ENCODE measurements at regions not wholly inside any gene's neighbourhood (a gene's known extent, or its start where the extent isn't known, plus 50 kb on each side); places are given as distances from the start of the nearest gene placed in this dataset.

- Histone ChIP-seq H3K9me3 (no peaks in the 10 kb centered on the region), H3K27ac (no peak overlapping the region), H3K9ac (ENCODE audit: low read depth in 2 of 2, low read length in 2 of 2) (no peak overlapping the region), H3K27me3 (no peaks in the 10 kb centered on the region), H3K4me3 (no peak overlapping the region), H3K36me3 (no peaks in the 10 kb centered on the region), H3K4me1 (no peaks in the 10 kb centered on the region)
- TF ChIP-seq, protein P1, sequence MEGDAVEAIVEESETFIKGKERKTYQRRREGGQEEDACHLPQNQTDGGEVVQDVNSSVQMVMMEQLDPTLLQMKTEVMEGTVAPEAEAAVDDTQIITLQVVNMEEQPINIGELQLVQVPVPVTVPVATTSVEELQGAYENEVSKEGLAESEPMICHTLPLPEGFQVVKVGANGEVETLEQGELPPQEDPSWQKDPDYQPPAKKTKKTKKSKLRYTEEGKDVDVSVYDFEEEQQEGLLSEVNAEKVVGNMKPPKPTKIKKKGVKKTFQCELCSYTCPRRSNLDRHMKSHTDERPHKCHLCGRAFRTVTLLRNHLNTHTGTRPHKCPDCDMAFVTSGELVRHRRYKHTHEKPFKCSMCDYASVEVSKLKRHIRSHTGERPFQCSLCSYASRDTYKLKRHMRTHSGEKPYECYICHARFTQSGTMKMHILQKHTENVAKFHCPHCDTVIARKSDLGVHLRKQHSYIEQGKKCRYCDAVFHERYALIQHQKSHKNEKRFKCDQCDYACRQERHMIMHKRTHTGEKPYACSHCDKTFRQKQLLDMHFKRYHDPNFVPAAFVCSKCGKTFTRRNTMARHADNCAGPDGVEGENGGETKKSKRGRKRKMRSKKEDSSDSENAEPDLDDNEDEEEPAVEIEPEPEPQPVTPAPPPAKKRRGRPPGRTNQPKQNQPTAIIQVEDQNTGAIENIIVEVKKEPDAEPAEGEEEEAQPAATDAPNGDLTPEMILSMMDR (IDR thresholded peaks at IDR 0.05) = no peak
- DNase-seq = no peak
- intact Hi-C loops (cut with DNase I) = no loop called here
Observed at GRCh38 chr2:2960441-2961133, 417.0 kb downstream of the EIPR1 start.

DNA sequence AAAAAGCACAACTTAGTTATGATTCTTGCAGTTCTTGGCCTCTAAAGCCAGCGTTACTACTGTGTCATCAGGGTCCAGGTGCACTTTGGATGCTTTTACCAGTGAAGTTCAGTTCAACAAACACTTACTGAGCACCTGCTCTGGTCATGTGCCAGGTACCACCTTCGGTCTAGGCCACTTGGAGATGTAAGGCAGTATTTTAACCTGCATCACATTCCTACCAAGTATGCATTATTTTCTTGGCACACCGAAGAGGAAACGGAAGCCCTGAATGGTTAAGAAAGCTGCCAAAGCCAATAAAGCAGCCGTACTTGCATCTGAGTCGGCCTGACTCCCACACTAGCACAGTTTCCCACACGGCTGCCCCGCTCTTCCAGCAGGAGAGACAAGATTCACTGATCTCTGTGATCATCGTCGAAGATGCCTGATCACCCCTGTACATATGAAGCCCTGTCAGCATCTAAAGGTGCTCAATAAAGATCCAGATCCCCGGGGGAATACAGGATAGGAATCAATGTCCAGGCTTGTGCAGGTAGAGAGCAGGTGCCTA lies 427.1 kb downstream of the EIPR1 start:
- DNase-seq = no peak
- H3K4me3 ChIP-seq = no peak overlapping the region
- H3K36me3 ChIP-seq = no peaks in the 10 kb centered on the region
- no peaks in the 10 kb centered on the region for H3K27me3 ChIP-seq
- intact Hi-C loops (cut with DNase I) = no loop called here
- H3K4me1 ChIP-seq = no peaks in the 10 kb centered on the region
- TF ChIP-seq, protein P1 (IDR thresholded peaks at IDR 0.05) = no peak
- no peak overlapping the region for H3K27ac ChIP-seq
- H3K9ac ChIP-seq (ENCODE audit: low read depth in 2 of 2, low read length in 2 of 2) = no peak overlapping the region
- H3K9me3 ChIP-seq = no peaks in the 10 kb centered on the region

DNA sequence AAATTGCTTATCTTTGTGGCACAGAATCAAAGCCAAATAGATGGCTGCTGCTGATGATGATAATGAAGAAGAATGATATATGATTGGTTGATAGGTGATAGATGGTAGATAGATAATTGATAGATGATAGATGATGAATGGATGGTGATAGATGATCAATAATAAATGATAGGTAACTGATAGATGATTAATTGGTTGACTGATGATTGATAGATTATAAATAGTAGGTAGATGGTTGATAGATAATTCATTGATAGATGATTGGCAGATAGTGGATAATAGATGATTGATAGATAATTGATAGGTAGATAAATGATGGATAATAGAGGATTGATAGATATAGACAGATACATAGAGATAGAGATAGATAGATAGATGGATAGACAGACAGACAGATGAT lies 430.2 kb downstream of the EIPR1 start:
- TF ChIP-seq, protein P1 (IDR thresholded peaks at IDR 0.05) = no peak
- intact Hi-C loops (cut with DNase I) = no loop called here
- Histone ChIP-seq H3K9me3 (no peaks in the 10 kb centered on the region), H3K4me1 (no peaks in the 10 kb centered on the region), H3K4me3 (no peak overlapping the region), H3K27ac (no peak overlapping the region), H3K27me3 (no peaks in the 10 kb centered on the region), H3K36me3 (no peaks in the 10 kb centered on the region), H3K9ac (ENCODE audit: low read depth in 2 of 2, low read length in 2 of 2) (no peak overlapping the region)
- DNase-seq = no peak

GRCh38 chr2:2942906-2943305 lies 434.7 kb downstream of the EIPR1 start:
- H3K9ac ChIP-seq (ENCODE audit: low read depth in 2 of 2, low read length in 2 of 2) = no peak overlapping the region
- H3K4me1 ChIP-seq = no peaks in the 10 kb centered on the region
- H3K9me3 ChIP-seq = no peaks in the 10 kb centered on the region
- DNase-seq = no peak
- TF ChIP-seq, protein P1 (IDR thresholded peaks at IDR 0.05) = no peak
- no peaks in the 10 kb centered on the region for H3K27me3 ChIP-seq
- intact Hi-C loops (cut with DNase I) = no loop called here
- H3K36me3 ChIP-seq = no peaks in the 10 kb centered on the region
- no peak overlapping the region for H3K27ac ChIP-seq
- H3K4me3 ChIP-seq = no peak overlapping the region

- intact Hi-C loops (cut with DNase I) = no loop called here
- Histone ChIP-seq H3K27me3 (no peaks in the 10 kb centered on the region), H3K4me3 (no peak overlapping the region), H3K9me3 (no peaks in the 10 kb centered on the region), H3K27ac (no peak overlapping the region), H3K9ac (ENCODE audit: low read depth in 2 of 2, low read length in 2 of 2) (no peak overlapping the region), H3K4me1 (no peaks in the 10 kb centered on the region), H3K36me3 (no peaks in the 10 kb centered on the region)
- TF ChIP-seq, protein P1 (IDR thresholded peaks at IDR 0.05) = no peak
- DNase-seq = no peak
Observed at GRCh38 chr2:2942225-2942624, 435.4 kb downstream of the EIPR1 start.

Measured in colonic mucosa (tissue), 4 donors.